GM21360 (cell line): ENCODE measurements at regions not wholly inside any gene's neighbourhood (a gene's known extent, or its start where the extent isn't known, plus 50 kb on each side); places are given as distances from the start of the nearest gene placed in this dataset.

Experiments used
- ATAC-seq: cut with Tn5 transposase; IDR thresholded peaks from one replicate; pipeline ENCODE4 v1.9.1; 2021; ENCODE audit warnings: mild to moderate bottlenecking, moderate library complexity; ENCODE audit not compliant: unreplicated experiment

DNA sequence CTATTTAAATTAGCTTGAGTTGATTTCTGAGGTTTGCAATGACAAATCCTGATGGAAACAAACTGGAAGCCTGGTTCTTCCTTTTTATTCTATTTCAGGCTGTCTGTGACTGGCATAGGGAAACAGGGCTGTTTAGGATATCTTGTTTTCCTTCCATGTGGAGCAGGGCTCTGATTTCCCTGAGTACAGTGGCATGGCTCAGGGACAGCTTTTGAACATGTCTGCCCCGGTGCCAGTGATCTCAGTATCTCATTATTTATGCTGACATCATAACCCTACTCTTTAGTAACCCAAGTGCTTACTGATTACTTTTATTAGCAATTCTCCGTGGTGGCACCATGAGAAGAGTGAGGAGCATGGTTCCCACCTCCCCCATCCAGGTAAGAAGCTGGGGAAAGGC is 720.3 kb downstream of the GALR1 start:
- no peak for ATAC-seq

DNA sequence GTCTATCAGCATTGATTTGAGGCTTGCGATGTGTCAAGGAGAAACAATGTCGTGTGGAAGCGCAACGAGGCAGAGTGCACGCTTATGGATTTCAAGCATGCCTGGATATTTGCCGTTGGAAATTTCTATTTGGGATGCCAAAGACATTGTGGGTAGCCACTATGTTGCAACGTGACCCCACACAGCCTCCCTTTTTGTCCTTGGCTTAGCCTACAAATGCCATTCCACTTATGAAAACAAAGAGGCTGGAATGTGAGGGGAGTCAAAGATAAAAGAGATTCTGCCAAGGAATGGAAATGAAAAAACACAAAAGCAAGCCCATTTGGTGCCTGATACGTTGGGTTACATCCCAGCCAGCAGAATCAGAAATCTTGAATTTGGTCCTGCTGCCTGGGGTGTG is 721.2 kb downstream of the GALR1 start:
- no peak for ATAC-seq

DNA sequence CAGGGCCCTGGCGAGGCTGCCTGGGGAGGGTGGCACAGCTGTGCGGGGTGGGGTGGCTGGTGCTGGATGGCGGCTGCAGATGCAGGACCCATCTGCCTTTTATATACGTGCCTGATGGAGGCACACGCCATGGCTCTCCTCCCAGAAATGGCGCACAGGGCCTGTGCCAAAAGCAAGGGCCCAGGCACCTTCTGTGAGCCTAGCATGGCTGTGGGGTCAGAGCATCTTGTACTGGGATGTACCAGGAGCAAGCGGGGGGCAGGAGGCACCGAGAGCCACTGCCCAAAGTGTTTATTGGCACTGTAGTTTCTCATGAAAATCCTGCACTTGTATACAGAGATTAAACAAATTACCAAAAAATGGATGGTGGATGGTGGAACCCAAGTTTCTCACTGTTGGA is 724.1 kb downstream of the GALR1 start:
- ATAC-seq = no peak

DNA sequence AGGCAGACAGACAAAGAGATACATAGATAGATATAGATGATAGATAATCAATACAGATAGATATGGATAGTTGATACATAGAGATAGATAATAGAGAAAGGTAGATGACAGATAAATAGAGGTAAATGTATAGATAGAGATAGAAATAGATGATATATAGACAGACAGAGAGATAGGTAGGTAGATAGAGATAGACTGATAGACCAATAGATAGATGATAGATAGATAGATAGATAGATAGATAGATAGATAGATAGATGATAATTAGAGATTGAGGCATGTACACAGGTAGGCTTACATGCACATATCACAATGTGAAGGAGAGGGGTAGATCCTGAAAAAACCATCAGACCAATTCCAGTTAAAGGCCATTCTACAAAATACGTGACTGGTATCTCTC is 724.7 kb downstream of the GALR1 start:
- ATAC-seq = no peak

DNA sequence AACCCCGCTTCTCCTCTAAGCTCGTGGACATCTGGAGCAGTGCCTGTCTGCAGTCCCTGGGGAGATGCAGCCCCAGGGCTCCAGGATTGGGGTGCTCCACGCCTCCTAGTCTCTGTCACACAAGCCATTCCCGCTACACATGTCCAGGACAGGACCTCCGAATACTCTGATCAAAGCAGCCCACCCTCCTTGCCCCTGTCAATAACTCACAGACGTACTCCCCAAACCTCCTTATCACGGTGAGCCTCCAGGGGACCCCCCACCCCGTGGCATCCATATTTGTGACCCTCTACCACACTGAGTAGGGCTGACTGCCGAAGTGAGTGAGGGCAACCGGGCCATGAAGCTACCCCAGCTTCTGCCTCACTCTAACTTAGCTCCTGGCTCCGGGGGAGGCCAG is 727.7 kb downstream of the GALR1 start:
- ATAC-seq = no peak

DNA sequence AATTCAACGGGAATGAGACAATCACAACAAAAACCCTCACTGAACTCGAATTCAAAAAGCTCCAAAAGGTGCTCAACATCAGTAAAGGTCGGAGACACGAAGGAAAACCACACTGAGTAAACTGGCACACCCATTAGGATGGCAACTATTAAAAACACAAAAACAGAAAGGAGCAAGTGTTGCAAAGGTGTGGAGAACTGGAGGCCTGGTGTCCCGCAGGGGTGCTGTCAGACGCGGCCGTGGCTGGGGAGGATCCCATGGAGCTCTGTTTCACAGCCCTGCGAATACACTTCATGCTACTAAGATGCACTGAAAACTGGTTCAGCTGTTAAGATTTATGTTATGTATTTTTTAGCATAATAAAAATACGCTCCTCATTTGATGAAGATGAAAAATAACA is 730.6 kb downstream of the GALR1 start:
- ATAC-seq = no peak

DNA sequence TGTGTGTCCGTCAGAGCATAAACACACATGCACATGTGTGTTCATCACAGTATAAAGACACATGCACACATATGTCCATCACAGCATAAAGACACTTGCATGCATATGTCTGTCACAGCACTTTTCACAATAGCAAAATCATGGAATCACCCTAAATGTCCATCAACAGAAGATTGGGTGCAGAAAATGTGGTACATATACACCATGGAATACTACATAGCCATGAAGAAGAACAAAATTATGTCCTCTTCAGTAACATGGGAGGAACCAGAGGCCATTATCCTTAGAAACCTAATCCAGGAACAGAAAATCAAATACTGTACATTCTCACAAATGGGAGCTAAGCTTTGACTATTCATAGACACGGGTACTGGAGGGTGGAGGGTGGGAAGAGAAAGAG is 732.2 kb downstream of the GALR1 start:
- no peak for ATAC-seq

DNA sequence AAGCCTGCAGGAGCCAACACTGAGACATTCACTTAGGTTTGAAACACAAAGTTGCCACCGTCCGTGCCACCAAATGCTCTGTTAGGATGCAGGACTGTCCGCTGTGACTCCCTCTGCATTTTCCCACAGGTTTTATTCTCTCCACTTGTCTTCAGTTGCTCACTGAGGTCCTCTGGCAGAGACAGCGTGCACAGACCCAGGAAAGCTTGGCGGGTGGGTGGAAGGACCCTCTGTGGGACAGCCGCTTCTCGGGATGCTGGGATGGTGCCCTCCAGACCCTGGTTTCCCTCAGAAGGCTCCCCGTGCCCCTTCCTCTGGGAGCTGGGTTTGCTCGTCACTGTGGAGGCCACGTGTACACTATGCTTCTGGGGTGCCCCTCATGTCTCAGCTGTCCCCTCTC is 733.6 kb downstream of the GALR1 start:
- ATAC-seq = no peak

DNA sequence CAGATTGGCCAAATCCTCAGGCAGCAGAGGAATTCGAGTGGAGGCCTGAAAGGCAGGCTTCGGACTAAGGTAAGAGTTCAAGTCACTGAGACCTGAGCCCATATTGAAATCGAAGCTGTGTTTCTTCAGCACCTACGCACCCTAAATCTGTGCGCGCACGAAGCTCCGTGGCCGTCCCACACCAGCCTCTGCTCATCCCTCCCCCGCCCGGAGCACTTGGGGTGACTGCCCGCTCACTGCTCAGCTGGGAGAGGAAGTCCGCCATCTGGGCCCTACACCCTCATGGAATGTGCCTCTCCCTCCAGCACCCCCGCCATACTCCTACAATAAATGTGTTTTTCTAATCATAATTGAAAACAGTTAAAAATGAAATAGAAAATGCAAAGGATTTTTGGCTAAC is 734.5 kb downstream of the GALR1 start:
- no peak for ATAC-seq

DNA sequence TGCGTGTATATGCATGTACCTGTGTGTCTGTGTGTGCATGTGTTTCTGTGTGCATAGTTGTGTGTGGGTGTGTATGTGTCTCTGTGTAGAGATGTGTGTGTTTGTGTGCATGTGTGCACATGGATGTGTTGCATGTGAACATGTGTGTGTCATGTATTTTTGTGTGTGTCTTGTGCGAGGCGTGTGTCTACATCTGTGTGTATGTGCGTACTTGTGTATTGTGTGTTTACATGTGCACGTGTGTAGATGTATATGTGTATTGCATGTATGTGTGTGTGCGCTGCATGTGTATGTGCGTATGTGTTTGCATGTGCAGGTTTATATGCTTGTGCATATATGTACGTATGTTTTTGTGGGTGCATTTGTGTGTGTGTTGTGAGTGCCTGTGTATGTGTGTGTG is 735.2 kb downstream of the GALR1 start:
- no peak for ATAC-seq

DNA sequence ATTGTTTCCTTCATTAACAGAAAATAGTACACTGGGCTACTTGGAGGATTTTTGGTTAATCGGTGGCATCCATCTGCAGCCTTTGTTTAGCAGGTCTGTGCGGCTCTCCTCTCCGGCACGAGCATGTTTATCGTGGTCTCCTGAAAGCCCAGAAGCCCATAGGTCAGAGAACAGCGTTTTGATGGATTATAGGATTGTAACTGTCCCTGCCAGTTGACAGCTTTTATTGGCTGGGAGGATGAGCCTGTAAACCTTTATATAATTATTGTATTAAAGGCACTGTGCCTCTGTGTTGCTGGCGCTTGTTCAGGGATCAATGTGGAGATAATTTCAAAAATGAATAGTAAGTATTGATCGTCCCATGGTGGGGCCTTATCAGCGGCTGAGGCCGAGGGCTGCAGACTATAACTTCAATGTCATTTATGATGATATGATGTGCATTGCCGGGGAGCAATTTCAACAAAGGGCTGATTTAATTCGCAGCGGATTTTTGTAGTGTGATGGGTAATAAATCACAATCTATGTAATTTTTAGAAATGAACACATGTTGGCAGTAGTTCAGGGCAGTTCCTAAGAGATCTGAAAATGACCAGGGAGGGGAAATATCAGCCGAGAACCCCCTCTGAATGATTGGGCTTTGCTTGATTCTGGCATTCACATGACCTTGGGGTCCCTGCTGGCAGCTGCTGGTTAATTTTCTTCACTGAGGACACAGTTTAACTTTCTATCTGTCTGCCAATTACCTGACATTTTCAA is 736.1 kb downstream of the GALR1 start:
- no peak for ATAC-seq

DNA sequence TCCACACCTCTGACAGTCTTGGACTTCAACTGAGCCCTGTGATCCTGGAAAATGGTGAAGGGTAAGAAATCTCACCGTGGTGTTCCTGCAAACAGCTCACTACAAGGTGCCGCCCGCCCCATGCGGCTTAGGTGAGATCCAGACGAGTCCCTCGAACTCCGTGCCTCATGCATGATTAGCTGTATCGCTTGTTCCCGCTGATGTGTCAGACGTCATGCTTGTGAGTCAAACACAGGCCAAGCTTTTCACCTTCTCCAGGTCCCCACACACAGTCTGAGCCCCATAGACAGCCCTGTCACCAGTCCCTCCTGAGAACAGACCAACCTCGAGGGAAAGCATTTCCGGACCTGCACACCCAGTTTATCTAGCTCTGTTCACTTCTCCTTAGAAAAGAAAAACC is 740.5 kb downstream of the GALR1 start:
- no peak for ATAC-seq

DNA sequence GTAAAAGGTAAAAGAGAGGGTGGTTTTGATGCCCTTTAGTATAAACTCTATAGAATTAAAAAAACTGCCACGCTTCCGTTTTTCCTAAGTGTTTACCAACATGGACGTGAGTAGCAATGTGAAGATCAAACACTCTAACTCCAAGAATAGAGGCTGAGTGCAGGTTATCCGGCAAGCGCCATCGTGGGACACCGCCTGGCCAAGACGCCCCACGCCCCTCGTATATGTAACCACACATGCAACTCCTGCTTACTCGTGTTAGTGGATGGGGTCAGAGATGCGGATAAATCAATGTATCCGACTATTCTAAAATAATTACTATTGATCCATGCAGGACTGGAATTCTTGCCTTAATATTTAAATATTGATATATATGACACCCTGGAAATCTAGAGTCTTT is 741.3 kb downstream of the GALR1 start:
- ATAC-seq = no peak

DNA sequence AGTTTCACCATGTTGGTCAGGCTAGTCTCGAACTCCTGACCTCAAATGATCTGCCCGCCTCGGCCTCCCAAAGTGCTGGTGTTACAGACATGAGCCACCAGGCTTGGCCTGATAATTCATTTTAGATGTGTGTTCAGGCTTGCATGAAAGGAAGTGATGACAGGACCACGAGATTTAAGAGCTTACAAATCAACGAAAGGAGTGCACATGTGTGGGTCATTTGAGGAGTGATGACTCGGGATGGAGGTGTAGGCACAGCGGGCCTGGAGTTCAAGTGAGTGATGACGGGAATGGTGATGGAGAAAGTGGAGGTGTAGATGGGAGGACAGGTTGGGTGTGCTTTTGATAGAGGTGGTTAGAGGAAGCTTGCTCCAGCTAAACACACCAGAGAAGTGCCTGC is 742.4 kb downstream of the GALR1 start:
- no peak for ATAC-seq

DNA sequence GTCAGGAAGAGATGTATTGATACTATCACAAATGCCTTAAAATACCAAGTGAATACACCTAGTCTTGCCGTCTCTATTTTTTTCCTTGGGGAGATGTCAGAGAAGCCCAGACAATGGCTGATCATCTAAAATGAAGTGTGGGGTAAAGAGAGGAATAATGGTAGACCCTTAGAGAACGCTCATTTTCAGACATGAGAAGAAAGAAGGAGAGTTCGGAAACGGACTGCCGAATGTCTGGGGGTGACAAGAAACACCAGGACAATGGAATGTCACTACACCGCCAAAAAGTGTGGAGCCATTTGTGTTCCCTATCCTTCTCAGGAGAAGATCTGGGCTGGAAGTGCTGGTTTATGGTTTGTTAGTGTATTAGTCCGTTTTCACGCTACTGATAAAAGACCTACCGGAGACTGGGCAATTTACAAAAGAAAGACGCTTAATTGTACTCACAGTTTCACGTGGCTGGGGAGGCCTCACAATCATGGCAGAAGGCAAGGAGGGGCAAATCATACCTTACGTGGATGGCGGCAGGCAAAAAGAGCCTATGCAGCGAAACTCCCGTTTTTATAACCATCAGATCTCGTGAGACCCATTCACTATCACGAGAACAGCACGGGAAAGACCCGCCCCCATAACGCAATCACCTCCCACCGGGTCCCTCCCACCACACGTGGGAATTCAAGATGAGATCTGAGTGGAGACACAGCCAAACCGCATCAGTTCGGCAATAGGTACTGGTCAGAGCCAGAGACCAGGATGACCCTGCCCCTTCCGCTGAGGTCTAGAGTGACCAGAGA is 743.7 kb downstream of the GALR1 start:
- ATAC-seq = no peak

DNA sequence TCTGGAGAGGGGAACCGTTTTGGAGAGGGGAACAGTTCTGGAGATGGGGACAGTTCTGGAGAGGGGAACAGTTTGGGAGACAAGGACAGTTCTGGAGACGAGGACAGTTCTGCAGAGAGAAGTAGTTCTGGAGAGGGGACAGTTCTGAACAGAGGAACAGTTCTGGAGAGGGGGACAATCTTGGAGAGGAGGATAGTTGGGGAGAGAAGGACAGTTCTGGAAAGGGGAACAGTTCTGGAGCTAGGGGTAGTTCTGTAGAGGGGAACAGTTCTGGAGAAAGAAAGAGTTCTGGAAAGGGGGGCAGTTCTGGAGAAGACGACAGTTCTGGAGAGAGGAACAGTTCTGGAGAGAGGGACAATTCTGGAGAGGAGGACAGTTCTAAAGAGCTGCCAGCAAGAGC is 745.9 kb downstream of the GALR1 start:
- no peak for ATAC-seq

DNA sequence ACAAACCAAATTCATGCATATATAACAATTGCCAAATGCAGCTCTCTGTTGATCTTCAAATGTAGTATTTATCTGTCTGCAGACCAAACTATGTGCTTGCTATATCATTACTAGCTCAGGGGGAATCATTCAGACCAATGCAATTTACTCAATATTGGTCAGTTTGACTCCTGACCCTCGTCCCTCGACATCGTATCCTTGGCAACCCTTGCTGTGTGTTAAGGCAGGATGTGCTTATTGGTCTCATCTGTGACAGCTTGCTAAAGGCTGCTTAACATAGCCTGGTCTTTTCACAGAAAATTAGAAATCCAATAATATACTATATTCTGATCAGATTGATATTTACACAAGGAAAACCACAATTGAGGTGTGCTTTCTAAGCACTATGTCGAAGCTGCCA is 747.1 kb downstream of the GALR1 start:
- ATAC-seq = no peak

DNA sequence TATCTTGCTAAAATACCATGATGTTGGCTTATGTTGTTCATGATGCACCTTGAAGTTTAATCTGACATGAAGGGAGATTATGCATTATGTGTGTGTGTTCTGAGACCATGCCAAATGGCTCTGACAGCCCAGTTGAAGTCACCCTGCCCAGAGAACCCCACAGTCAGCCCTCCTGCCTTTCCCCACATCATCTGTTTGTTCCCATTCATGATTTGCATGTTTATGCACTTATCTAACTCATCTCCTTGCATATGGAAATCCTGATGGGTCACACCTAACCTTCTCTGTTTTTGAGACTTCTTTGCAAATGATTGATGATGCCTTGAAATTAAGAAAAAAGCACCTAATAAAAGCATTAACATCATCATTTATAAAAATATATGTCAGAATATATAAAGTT is 752.2 kb downstream of the GALR1 start:
- no peak for ATAC-seq

DNA sequence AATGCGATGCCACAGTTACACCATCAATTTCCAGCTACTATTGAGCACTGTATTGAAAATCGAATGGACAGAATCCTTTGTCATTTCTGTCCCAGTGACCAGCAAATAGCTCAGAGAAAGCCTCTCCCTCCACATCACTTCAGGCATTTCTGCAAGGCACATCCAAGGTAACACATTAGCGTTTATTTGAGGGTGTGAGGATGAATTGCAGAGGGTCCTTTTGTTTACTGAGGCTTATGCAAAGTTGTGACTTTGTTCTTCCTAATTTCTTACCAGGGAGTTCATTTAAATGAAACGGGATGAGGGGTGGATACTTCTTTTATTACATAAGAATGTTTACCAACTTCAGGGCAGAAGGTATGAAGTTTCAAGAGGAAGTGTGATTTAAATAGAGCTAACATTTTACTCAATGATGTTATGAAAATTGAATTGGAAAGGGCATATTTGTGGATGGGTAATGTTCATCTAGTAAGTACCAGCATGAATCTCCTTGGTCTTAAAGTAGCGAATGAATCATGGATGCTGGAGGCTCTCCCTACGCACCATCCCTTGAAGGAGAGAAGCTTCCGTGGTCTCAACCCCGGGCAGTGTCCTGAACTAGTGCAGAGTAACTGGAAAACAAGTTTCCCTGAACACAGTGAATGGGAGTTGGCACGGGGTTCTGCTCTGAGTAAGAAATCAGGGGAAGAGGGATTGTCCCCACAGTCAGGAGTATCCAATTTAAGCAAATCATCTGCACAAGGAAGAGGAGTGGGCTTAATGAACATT is 756.5 kb downstream of the GALR1 start:
- ATAC-seq = no peak

DNA sequence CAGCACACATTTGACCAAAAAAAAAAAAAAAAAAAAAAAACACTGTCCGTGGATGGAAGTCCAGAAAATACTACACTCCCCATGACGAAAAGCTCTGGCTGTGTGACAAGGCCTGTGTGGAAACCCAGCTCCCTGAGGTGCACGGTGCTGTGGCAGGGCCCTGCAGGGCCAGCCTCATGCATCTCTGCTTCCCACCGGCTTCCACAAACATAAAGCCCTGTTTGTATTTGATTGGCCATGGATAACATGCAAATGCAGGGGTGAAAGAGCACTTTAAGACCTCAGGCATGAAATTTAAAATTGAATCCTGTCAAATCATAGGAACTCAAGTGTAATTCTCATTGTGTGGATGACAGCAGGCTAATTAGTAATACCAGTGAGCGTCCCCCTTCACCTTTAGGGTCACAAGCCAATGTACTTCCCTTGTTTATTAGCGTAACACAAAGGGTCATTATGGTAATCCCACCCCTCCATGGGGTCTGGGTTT is 757.2 kb downstream of the GALR1 start:
- no peak for ATAC-seq

DNA sequence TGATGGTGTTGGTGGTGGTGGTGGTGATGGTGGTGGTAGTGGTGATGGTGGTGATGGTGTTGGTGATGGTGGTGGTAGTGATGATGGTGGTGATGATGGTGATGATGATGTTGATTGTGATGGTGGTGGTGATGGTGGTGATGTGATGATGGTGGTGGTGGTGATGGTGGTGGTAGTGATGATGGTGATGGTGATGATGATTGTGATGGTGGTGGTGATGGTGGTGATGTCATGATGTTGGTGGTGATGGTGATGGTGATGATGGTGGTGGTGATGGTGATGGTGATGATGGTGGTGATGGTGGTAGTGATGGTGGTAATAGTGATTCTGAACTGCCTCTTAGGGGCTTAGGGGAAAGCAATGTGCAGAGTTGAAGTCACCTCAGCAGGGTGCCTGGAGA is 760.7 kb downstream of the GALR1 start:
- no peak for ATAC-seq

DNA sequence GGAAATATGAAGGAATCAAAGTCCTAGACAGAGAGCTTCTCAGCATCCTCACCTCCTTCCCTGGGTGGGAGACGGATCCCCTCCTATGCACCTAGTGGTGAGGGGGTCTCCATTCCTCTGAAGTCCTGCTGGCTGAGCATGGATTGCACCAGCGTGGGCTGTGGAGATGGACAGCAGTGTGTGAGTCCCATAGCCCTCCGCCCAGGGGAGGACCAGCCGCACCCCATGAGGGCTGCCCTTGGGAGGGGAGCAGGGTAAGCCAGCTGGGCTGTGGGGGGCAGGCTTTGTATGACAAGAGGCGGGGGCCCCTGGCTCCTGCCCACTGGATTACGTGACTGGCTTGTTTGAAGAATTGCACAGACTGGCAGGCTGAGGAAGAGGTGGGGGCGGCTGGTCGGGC is 768.2 kb downstream of the GALR1 start:
- no peak for ATAC-seq
